ENCODE measurements at regions not wholly inside any gene's neighbourhood (a gene's known extent, or its start where the extent isn't known, plus 50 kb on each side); places are given as distances from the start of the nearest gene placed in this dataset.

- peak; percentile 28 for TF ChIP-seq CTCF (IDR thresholded peaks at IDR 0.05; ENCODE audit: low read depth, low read length, poor library complexity, severe bottlenecking)
- no peak for TF ChIP-seq EZH2phosphoT487 (IDR thresholded peaks at IDR 0.05; ENCODE audit: borderline replicate concordance, low read length)
These were observed 468.5 kb downstream of the TAF11L14 start for GRCh38 chr5:18102733-18103132.
